GM18951 (cell line): ENCODE measurements at regions not wholly inside any gene's neighbourhood (a gene's known extent, or its start where the extent isn't known, plus 50 kb on each side); places are given as distances from the start of the nearest gene placed in this dataset.
"Not testable (repeated sequence)": the region's sequence is repeated elsewhere in the genome, so short reads cannot be mapped to it uniquely, and the experiment has no call there.

Experiments used
- POLR2A ChIP-seq: IDR thresholded peaks from 4 replicates; pipeline ENCODE4 v1.6.1; 2011; ENCODE audit warnings: mild to moderate bottlenecking; ENCODE audit not compliant: insufficient read length, insufficient read depth; ENCODE audit errors: extremely low read depth
- in situ Hi-C: fragments of 300-500 bp; cut with MboI; formaldehyde crosslinking; loops from one replicate; pipeline ENCODE4 v1.12.0; 2022; ENCODE audit warnings: low sequenced_read_pairs, mixed read lengths, inconsistent platforms; ENCODE audit not compliant: unreplicated experiment

- no peak for TF ChIP-seq POLR2A
- in situ Hi-C loops, result no loop called here
These were observed 273.5 kb upstream of the HS6ST1 start for GRCh38 chr2:128591861-128592822.

DNA sequence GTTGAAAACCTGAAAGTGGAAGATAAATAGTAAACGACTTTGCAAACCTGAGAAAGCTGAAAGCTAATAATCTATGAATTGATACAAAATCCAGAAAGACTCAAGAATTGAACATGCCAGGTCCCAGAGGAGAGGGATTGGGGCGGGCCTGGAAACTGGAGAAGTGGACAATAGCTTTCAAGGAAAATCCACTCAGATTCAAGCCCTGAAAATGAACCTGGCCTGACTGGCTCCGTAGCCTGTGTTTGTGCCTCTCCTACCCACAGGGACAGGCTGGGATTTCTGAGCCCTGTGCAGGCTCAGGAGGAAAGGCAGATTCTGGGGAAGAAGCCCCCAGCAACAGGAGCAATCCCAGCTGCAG lies 274.8 kb upstream of the HS6ST1 start:
- in situ Hi-C loops, result no loop called here
- no peak for TF ChIP-seq POLR2A

GRCh38 chr2:128593879-128594650 lies 275.4 kb upstream of the HS6ST1 start:
- TF ChIP-seq POLR2A, result no peak
- in situ Hi-C loops, result no loop called here

DNA sequence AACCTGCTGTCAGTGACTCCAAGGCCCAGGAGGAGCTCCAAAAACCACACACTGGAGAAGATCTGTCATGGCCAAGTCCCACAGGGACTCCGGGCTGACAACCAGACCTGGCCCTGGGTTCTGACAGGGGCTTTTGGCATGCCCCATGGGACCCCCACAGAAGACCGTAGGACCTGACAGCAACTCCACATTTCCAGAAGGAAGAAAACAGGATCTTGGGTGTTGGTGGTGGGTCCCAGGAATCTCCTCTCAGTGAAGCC lies 275.9 kb upstream of the HS6ST1 start:
- in situ Hi-C loops, result no loop called here

DNA sequence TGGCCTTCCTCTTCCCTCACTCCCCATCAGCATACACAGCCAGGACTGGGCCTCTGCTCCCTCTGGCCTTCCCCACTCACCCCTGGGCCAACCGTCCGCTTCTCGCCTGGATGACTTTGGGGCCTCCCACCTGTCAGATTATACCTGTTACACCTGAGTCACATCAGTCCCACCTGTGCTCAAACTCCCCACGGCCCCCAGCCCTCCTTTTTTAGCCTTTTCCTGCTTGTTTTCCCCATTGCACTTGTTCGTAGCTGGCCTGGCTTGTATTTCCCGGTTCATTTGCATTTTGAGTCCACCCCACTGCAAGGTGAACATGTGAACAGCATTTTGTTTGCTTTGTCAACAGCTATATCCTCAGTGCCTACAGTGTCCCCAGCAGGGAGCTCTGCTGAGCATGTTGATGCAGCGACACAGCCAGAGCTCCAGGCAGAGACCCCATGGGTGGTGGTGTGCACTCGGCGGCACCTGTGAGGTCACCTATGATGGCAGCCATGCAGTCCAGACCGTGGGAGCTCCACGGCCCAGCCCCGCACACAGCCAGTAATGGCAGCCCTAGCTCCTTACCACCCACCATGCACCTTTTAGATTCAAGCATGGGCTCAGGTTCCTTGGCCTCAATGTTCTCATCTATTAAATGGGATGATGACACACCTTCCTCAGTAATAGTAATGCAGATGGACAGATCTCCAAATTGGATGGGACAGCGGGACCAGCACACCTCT lies 276.4 kb upstream of the HS6ST1 start:
- TF ChIP-seq POLR2A, result no peak
- in situ Hi-C loops, result no loop called here

More for the DNA sequence above, 275.9 kb upstream of the HS6ST1 start:
- no peak for TF ChIP-seq POLR2A

DNA sequence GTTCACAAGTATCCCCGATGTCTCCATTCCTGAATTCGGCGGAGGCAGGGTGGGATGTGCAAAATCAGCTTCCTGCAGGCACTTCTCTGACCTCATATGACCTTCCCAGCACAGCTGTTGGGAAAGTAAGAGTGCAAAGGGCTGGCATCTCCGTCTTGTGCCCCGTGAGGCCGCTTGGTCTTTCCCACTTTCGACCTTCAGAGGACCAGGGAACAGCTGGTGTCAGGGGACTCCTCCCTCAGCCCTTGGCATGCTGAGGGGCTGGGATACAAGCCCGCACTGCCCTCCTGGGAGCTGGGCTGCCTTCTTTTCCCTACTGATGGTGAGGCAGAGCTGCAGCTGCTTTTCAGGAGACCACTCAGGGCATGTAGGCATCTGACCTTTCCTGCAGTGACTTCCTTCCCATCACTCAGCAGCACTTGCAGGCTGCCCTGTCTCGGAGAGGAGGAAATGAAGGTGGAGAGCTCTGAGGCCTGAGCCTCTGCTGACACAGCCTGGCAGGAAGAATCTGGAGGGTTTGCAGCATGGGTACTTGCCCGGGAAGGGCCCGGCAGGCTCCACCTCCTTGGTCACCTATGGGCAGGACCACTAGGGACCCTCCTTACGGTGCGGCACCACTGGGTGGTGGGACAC lies 277.2 kb upstream of the HS6ST1 start:
- in situ Hi-C loops, result no loop called here
- TF ChIP-seq POLR2A, result no peak

- in situ Hi-C loops, result no loop called here
- TF ChIP-seq POLR2A, result no peak
These were observed 277.9 kb upstream of the HS6ST1 start for GRCh38 chr2:128596396-128597120.

- TF ChIP-seq POLR2A, result no peak
- in situ Hi-C loops, result no loop called here
These were observed 278.6 kb upstream of the HS6ST1 start for GRCh38 chr2:128597121-128597762.

DNA sequence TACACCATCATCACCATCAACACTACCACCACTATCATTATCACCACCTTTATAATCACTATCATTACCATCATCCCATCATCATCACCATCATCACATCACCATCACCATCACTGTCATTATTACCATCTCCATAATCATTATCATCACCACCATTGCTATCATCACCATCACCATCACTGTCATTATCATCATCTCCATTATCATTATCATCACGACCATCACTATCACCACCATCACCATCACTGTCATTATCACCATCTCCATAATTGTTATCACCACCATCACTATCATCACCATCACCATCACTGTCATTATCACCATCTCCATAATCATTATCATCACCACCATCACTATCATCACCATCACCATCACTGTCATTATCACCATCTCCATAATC lies 279.6 kb upstream of the HS6ST1 start:
- in situ Hi-C loops, result not testable (repeated sequence)

DNA sequence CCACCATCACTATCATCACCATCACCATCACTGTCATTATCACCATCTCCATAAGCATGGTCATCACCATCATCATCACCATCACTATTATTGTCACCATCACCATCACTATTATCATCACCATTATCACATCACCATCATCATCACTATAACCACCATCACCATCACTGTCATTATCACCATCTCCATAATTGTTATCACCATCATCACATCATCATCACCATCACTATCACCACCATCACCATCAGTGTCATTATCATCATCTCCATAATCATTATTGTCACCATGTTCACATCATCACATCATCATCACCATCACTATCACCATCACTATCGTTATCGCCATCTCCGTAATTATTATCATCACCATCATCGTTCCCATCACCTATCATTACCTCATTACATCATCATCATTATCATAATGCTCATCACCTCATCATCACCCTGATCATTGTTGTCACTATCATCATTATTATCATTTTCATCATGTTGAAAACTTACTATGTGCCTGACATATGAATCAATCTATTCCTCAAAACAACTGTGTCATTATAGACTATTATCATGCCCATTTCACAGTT lies 280.3 kb upstream of the HS6ST1 start:
- in situ Hi-C loops, result no loop called here
- no peak for TF ChIP-seq POLR2A

DNA sequence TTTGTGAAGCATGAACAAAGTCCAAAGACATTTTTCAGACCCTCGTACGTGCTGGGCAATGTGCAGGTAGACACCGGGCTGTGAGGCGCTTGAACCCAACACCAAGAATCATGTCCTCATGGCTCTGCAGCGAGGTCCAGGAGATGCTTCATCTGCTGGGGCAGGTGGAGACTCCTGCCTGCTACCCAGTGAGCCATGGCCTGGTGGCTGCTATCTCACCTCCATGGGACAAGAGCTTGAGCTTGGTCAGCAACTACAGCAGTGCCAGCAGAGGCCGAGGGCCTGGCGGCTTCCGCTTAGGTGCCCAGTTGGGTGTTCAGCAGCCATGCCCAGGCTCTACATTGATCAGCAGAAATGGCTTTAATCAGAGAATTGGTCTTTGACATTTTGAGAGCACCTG lies 281.0 kb upstream of the HS6ST1 start:
- in situ Hi-C loops, result no loop called here
- TF ChIP-seq POLR2A, result no peak
